Epidermal melanocyte (primary cell): ENCODE measurements at regions not wholly inside any gene's neighbourhood (a gene's known extent, or its start where the extent isn't known, plus 50 kb on each side); places are given as distances from the start of the nearest gene placed in this dataset.
"Not testable (repeated sequence)": the region's sequence is repeated elsewhere in the genome, so short reads cannot be mapped to it uniquely, and the experiment has no call there.

Experiments
- DNase-seq: peaks from one replicate; pipeline ENCODE4 v3.0.0; 2011; ENCODE audit warnings: low spot score; ENCODE audit not compliant: insufficient read length

GRCh38 chr10:53543410-53543809, 770.8 kb upstream of the MBL2 start:
- DNase-seq: no peak

DNA sequence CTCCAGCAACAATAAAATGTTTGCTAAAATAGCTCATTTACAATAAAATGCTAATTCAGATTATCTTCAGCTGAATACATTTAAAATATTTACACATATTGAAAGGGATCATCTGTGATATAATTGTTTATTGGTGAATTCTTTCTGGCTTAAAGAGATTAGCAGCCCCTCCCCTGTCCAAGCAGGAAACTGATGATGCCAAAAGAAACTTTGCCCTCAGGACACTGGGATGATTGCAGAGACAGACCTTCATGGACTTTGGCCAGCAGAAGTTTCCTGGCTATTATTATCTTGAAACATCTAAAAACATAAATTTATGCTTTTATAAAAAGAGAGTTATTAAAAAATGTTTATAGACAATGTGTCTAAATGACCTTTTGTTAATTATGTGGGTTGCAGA, 764.9 kb upstream of the MBL2 start:
- DNase-seq: no peak

- no peak for DNase-seq
Observed at GRCh38 chr10:53536322-53536721, 763.7 kb upstream of the MBL2 start.

DNA sequence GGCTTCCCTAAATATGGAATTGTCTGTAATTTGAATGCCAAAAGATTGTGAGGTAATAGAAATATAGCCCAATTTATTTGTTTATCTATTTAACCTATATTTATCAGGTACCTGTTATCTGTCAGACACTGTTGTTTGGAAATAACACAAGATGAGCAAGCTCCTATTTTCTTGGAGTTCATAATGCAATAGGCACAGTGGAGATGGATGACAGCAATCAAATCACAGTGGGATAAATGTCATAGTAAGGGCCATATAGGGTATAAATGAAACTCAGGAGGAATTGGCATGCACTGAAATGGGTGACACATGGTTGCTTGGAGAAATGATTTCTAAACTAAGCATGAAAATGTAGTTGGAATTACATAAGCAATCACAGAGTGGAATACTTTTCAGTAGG, 761.8 kb upstream of the MBL2 start:
- DNase-seq: no peak

GRCh38 chr10:53528974-53529373, 756.4 kb upstream of the MBL2 start:
- DNase-seq: no peak

GRCh38 chr10:53521046-53521445, 748.5 kb upstream of the MBL2 start:
- DNase-seq: no peak

DNA sequence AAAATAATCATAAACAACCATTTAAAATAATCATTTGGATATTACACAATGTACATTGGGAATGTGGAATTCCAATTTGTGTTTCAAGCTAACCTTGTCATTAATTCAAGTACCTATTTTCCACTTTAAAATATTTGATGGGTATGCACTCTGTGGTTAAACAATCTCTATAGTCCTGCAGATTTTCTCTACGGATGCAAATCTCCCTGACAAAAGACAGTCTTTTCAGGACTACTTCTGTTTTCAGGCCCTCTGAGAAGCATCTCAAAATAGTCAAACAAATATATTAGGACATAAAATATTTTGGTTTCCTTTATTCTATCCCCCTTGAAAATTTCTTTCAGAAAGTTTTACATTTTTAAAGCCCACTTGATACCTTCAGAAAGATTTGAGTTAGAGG, 735.6 kb upstream of the MBL2 start:
- no peak for DNase-seq

GRCh38 chr10:53504492-53504891, 731.9 kb upstream of the MBL2 start:
- not testable (repeated sequence) for DNase-seq

DNA sequence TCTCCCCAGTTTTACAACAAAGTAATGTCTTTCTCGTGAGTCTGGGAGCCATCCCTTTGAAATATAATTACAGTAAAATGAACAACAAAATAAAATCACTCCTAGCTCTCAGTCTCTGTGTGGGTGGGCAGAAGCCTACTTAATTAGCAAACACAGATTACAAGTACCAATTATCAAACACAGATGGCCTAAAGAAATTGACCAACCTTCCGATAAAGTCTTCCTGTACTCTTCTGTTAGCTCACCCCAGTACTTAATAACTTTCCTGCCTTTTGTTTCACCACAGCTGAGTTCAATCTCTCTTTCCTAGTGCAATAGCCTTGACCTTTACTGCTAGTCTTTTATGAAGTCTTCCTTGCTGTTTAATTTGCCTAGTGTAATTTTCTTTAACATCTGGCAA, 719.2 kb upstream of the MBL2 start:
- DNase-seq: no peak

DNA sequence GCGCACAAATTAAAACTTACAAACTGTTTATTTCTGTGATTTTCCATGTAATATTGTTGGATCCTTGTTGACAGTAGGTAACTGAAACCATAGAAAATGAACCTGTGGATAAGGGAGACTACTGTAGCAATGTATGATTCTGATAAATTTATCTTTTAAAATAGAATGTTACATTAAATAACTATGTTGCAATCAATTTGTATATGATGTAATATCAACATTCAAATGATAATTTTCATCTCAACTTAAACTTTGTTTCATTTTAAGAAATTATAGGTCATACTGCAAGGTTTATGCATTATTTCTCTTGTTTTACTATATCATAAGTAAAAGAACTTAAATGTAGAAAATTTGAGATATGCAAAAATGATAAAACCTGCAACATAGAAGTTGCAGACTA, 718.0 kb upstream of the MBL2 start:
- no peak for DNase-seq

- DNase-seq: no peak
Observed at GRCh38 chr10:53489335-53490182, 717.0 kb upstream of the MBL2 start.

- DNase-seq: no peak
Observed at GRCh38 chr10:53487019-53487983, 714.7 kb upstream of the MBL2 start.

GRCh38 chr10:53485422-53485821, 712.8 kb upstream of the MBL2 start:
- not testable (repeated sequence) for DNase-seq

DNA sequence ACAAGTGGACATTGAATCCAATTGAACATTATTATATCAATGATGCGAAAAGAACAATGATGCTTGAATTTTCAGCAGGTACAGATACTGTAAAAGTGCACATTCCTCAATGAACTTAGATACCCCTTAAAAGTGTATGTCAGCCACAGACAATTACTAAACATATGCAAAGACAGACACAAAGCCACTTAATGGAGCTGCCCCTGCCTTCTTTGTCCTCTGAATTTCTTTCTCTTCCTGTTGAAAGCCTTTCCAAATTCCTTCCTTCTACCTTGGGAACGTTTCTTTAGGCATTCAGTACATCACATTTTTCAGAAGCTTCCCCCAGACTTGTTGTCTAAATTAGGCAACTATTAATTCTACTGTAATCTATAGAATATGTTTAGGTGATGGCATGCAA, 706.8 kb upstream of the MBL2 start:
- no peak for DNase-seq

DNA sequence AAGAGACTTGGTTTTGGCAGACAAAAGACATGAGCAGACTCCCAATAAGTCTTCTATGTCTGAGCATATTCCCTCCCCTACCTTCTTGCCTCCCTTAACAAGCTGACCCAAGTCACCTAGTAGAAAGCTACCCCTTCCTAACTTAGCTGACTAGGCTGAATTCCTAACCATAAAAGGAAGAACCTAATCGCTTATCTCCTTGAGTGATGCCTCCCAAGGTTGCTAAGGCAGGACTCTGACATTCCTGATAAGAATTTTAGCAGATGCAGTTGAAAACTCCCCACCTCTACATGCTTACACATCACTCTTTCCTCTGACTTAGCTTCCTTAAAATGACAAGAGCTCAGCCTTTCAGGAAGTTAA, 704.7 kb upstream of the MBL2 start:
- no peak for DNase-seq

GRCh38 chr10:53476650-53477312, 704.2 kb upstream of the MBL2 start:
- DNase-seq: no peak

DNA sequence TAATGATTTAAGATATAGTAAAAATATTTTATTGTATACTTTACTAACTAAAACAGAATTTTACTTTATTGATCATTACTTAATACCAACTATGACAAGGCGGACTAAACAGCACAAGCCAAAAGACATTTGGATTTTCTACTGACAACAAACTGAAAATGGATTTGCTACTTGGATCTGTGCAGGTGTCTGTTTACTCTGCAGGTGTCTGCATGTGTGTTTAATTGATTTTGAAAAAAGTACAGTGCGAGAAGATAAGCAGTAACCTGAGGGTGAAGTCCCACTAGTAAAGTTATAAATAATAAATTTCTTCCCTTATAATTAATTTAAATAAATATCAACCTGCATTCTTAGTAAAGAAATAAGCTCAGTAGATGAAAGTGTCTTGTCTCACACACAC, 696.8 kb upstream of the MBL2 start:
- DNase-seq: no peak

GRCh38 chr10:53463539-53463938, 691.0 kb upstream of the MBL2 start:
- no peak for DNase-seq

DNA sequence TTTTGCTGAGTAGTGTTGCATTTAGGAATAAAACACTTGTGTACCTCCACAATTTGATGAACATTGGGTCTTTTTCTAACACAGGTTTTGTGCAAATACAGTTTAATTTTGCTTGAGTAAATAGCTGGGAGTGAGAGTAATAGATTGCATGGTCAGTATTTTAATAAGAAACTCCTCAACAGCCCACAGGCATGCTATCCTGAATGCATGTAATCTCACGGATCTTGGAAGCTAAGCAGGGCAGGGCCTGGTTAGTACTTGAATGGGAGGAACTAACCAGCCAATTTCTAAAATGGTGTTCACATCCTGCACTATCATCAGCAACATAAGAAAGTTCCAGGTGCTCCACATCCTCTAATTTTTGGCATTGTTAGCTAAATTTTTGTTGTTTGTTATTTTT, 685.4 kb upstream of the MBL2 start:
- no peak for DNase-seq

GRCh38 chr10:53453196-53453595, 680.6 kb upstream of the MBL2 start:
- no peak for DNase-seq

DNA sequence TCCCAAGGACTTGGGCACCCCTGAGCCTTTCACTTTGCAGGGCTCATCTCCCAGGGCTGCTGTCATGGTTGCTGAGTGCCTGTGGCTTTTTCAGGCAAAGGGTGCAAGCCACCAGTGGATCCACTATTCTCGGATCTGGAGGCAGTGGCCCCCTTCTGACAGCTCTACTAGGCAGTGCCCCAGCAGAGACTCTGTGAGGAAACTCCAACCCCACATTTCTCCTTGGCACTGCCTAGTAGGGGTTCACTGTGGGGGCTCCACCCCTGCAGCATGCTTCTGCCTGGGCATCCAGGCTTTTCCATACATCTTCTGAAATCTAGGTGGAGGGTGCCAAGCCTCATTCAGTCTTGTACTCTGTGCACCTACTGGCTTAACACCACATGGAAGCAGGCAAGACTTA, 675.0 kb upstream of the MBL2 start:
- DNase-seq: no peak

GRCh38 chr10:53441843-53442242, 669.3 kb upstream of the MBL2 start:
- no peak for DNase-seq
